Neural cell (in vitro differentiated cells): ENCODE measurements at regions not wholly inside any gene's neighbourhood (a gene's known extent, or its start where the extent isn't known, plus 50 kb on each side); places are given as distances from the start of the nearest gene placed in this dataset.

Experiments used
- POLR2AphosphoS5 ChIP-seq: IDR thresholded peaks from 2 replicates; pipeline ENCODE4 v1.6.1; 2012
- REST ChIP-seq: IDR thresholded peaks from 2 replicates; pipeline ENCODE4 v1.6.1; 2012; ENCODE audit warnings: borderline replicate concordance

GRCh38 chrX:13198056-13198761, 121.6 kb downstream of the ATXN3L start:
- TF ChIP-seq POLR2AphosphoS5 (no peak), REST (no peak)
